C4-2B (cell line): ENCODE measurements at regions not wholly inside any gene's neighbourhood (a gene's known extent, or its start where the extent isn't known, plus 50 kb on each side); places are given as distances from the start of the nearest gene placed in this dataset.

Experiments used
- ZFX ChIP-seq: fragments of 450-650 bp; IDR thresholded peaks from 2 replicates; pipeline ENCODE4 v1.6.1; 2017
- TF ChIP-seq, protein P1 (sequence below): fragments of 450-650 bp; conservative IDR thresholded peaks from 2 replicates; pipeline ENCODE4 v1.5.1; 2017; ENCODE audit warnings: mild to moderate bottlenecking

DNA sequence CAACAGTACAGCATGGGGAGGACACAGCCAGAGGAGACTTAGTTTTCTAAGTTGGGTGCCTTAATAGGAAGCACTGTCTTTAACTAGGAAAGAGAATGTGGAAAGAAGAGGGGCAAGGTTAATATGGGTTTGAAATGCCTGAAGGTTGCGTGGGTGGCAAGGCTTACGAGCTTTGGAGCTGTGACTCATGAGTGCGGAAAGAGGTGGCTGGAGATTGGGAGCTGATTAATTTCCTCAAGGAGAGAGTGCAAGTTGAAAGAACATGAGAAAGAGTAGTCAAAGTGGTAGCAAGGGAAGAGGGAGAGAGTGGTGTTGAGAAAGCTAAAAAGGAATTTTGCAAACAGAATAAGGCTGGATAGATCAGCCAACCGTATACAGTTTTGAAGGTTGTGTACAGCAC lies 157.5 kb upstream of the ADRA1D start:
- TF ChIP-seq, protein P1, sequence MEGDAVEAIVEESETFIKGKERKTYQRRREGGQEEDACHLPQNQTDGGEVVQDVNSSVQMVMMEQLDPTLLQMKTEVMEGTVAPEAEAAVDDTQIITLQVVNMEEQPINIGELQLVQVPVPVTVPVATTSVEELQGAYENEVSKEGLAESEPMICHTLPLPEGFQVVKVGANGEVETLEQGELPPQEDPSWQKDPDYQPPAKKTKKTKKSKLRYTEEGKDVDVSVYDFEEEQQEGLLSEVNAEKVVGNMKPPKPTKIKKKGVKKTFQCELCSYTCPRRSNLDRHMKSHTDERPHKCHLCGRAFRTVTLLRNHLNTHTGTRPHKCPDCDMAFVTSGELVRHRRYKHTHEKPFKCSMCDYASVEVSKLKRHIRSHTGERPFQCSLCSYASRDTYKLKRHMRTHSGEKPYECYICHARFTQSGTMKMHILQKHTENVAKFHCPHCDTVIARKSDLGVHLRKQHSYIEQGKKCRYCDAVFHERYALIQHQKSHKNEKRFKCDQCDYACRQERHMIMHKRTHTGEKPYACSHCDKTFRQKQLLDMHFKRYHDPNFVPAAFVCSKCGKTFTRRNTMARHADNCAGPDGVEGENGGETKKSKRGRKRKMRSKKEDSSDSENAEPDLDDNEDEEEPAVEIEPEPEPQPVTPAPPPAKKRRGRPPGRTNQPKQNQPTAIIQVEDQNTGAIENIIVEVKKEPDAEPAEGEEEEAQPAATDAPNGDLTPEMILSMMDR, result no peak
- TF ChIP-seq ZFX, result no peak
